Suppressor macrophage treated with lipopolysaccharide for 1 hour (primary cell): ENCODE measurements at regions not wholly inside any gene's neighbourhood (a gene's known extent, or its start where the extent isn't known, plus 50 kb on each side); places are given as distances from the start of the nearest gene placed in this dataset.

Source experiments
- DNase-seq, 3 donors: peaks; one replicate each; pipeline ENCODE4 v3.0.0-alpha.2; 2020 to 2022

- DNase-seq: no peak
Observed at GRCh38 chr5:42361315-42361688, 61.9 kb upstream of the GHR start.

- DNase-seq: no peak
Observed at GRCh38 chr5:42366051-42366450, 57.2 kb upstream of the GHR start.
